GM12892 (cell line): ENCODE measurements at regions not wholly inside any gene's neighbourhood (a gene's known extent, or its start where the extent isn't known, plus 50 kb on each side); places are given as distances from the start of the nearest gene placed in this dataset.

ENCODE experiments used
- DNase-seq: peaks from one replicate; pipeline ENCODE4 v3.0.0; 2011; ENCODE audit not compliant: insufficient read length
- FAIRE-seq: peaks from 2 replicates; lab custom pipeline; 2011; peaks lifted over from hg19 to GRCh38; lab: Jason Lieb, UNC
- POLR2A ChIP-seq: IDR thresholded peaks from 2 replicates; pipeline ENCODE4 v1.6.1; 2011; ENCODE audit warnings: low read depth, low read length, control low read depth
- POLR2AphosphoS5 ChIP-seq: IDR thresholded peaks from 2 replicates; pipeline ENCODE4 v1.6.1; 2011; ENCODE audit warnings: low read depth, low read length, control low read depth
- TAF1 ChIP-seq: IDR thresholded peaks from 2 replicates; pipeline ENCODE4 v1.6.1; 2011; ENCODE audit warnings: low read depth, mild to moderate bottlenecking, control low read depth, low read length, borderline replicate concordance

DNA sequence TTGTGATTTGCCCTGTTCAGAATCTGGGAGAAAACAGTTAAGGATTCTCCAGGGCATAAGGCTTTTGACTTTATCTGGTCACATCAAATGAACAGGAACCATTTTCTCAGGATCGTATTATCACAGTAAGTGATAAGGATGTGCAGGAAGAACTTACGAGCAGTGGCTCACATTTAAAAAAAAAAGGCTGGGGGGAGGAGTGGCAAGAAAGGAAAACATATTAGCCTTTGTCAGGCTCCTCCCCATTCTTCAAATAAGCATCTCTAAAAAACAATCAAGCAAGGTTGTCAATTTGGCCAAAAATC lies 234.3 kb upstream of the TMEM161B start:
- FAIRE-seq (peak; percentile 21), DNase-seq (no peak)
- TF ChIP-seq POLR2A = no peak
- no peak for TF ChIP-seq TAF1
- TF ChIP-seq POLR2AphosphoS5 = no peak

- no peak for DNase-seq
- peak; percentile 92 for FAIRE-seq
These were observed 233.8 kb upstream of the TMEM161B start for GRCh38 chr5:88502179-88503040.

DNA sequence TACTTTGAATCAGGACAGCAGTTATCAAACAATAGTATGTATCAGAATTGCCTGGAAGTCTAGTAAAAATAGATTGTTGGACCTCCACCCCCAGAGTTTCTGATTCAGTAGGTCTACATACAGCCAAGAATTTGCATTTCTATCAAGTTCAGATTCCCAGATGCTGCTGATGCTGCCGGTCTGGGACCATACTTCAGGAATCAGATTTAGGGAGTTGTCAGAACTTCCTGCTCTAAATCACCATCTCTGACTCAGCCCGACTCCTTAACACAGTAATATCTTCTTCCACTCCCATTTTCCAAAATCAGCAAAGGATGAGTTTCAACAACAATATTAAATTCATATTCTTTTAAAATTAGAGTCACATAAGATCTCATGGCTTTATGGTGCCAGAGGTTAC lies 227.2 kb upstream of the TMEM161B start:
- TF ChIP-seq POLR2A (no peak), POLR2AphosphoS5 (no peak), TAF1 (no peak)
- no peak for DNase-seq
- FAIRE-seq = no peak

More at GRCh38 chr5:88502179-88503040, 233.8 kb upstream of the TMEM161B start:
- no peak for TF ChIP-seq POLR2AphosphoS5
- TF ChIP-seq TAF1 = 0 out of 2 replicates have a peak, but pooled peaks have one; percentile 26

DNA sequence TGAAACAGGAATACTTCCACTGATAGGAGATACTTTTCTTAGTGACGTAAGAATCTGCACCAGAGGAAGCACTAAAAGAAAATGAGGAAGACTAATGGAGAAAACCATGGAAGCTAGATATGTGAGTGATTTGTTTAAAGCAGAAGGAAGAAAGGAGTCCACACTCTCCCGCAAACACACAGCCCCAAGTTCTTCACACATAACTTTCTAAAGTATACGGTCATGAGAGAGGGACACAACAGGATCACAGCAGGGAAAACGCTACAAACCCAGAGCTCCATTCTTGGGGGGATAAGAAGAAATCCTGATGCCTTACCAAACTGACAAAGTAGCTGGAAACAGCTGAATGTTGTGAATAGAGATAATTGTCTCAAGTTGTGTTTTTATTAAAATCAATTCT lies 222.2 kb upstream of the TMEM161B start:
- no peak for FAIRE-seq
- no peak for TF ChIP-seq POLR2AphosphoS5
- no peak for TF ChIP-seq POLR2A
- TF ChIP-seq TAF1 = no peak
- no peak for DNase-seq

GRCh38 chr5:88489364-88489763 lies 220.7 kb upstream of the TMEM161B start:
- no peak for FAIRE-seq
- no peak for TF ChIP-seq POLR2A
- TF ChIP-seq TAF1 = no peak
- no peak for TF ChIP-seq POLR2AphosphoS5
- DNase-seq = no peak

GRCh38 chr5:88488561-88488960 lies 219.9 kb upstream of the TMEM161B start:
- TF ChIP-seq POLR2AphosphoS5 (no peak), POLR2A (no peak), TAF1 (no peak)
- FAIRE-seq = no peak
- DNase-seq = no peak

DNA sequence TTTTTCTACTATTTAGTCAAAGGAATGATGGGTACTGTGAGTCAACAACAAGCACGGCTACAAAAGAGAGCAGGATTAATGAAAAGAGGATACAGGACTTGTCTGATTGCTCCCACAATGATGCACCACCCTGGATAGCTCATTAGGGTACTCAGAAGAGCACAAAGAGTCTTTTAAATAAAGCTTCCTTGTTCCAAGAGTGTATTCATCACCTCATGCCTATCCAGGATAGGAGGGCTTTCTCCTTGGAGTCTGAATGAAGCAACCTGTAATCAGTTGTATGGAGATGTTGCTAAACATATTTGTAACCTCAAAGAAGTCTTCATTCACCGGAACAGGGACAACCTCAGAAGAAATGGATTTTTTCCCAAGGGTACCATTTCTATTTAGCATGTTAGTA lies 219.5 kb upstream of the TMEM161B start:
- no peak for TF ChIP-seq POLR2A
- no peak for TF ChIP-seq TAF1
- TF ChIP-seq POLR2AphosphoS5 = no peak
- no peak for FAIRE-seq
- DNase-seq = no peak

DNA sequence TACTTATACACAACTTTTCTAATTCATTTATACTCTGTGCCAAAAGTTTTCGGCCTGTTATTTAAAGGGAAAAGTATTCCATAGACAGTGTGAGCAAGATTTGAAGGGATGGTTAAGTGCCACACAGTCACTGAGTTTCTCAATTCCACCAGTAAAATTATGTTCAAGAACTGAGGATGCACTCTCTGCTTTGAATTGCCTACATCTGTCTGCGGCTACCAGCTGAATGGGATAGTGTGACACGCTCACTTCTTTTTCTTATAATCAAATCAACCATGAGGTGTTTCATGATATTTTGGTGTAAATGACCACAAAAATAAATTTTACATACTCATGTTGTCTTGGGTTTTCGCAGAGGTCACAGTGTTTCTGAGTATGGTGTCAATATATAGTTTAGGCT lies 218.4 kb upstream of the TMEM161B start:
- DNase-seq = no peak
- TF ChIP-seq POLR2AphosphoS5 (no peak), TAF1 (no peak), POLR2A (no peak)
- FAIRE-seq = no peak

- DNase-seq (no peak), FAIRE-seq (no peak)
- TF ChIP-seq POLR2AphosphoS5 = no peak
- no peak for TF ChIP-seq POLR2A
- no peak for TF ChIP-seq TAF1
These were observed 217.8 kb upstream of the TMEM161B start for GRCh38 chr5:88486431-88486830.

DNA sequence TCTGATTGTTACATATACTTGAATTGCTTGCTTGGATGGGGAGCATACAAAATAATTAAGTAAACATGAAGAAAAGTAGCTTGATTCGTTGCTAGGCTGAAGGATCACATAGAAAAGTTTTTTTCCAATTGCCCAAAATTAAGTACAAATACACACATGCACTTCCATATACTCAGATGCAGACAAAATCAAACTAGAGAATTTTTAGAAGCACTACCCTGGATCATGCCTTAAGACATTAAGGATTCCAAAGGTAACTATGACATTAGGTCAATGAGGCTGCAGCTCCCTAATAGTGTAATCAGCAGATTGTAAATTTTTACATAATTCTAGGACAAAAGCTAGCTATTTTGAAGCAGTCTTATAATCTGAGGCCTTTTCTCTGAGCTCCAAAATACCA lies 216.9 kb upstream of the TMEM161B start:
- no peak for TF ChIP-seq POLR2AphosphoS5
- TF ChIP-seq TAF1 = no peak
- no peak for DNase-seq

DNA sequence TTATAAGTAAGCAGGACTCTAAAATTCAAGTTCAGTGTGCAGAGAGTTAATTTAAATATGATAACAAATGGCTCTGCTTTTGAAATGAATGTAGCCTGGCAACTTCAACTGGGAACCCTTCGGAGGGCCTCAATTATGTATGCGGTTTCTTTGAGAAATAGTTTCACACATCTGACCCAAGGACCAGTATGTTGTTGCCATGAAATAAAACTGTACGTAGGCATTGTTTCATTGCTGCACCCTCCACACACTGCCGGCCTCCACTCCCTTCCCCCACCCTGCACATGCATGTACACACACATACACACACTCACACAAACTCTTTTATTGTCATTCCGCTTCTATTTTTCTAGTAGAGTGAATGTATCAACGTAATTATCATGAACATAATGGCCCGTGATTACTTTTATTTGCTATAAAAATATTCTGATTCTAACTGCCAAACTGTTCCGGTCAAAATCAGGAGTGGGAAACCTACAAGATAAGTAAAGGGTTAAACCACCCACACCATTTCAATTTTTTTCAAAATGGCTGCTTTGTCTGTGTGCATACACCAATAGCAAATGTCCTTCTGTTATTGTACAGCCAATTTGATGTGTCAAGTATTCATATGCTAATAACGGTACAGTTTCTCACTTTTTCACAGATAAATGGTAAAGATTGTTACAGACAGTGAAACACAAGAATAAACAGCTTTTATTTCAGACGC lies 215.5 kb upstream of the TMEM161B start:
- FAIRE-seq = no peak
- TF ChIP-seq POLR2A (no peak), POLR2AphosphoS5 (no peak), TAF1 (no peak)

More for the DNA sequence above, 216.9 kb upstream of the TMEM161B start:
- FAIRE-seq = no peak

More for the DNA sequence above, 215.5 kb upstream of the TMEM161B start:
- no peak for DNase-seq
